ENCODE measurements at regions not wholly inside any gene's neighbourhood (a gene's known extent, or its start where the extent isn't known, plus 50 kb on each side); places are given as distances from the start of the nearest gene placed in this dataset.

DNA sequence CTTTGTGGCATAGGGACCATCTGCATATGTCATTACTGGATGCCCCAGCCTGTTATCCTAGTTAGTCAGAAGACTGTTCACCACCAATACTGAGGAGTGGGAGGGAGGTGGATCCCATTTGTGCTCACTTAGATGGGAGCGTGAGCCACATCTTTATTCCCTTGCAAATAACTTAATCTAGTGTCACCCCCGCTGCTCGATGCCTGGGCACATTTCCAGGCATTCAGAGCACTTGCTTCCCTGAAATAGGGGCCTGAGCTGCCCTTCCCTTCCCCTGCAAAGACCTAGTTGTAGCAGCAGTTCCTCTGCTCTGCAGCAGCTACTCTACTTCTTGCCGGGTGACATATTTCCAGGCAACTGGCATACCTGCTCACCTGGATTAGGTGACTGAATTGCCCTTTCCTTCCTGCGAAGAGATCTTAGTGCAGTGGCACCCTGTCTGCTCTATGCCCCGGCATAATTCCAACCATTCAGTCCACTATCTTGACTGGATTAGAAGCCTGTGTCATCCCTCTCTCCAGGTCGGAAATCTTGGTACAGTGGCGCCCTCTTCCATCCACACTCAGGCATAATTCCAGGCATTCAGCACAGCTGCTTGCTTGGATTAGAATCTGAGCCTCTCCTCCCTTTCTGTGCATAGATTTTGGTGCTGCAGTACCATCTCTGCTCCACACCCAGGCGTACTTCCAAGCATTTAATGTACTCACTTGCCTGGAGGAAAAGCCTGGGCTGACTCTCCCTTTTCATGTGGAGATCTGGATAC is 1389.1 kb upstream of the TMEFF2 start:
- no peak for DNase-seq

DNA sequence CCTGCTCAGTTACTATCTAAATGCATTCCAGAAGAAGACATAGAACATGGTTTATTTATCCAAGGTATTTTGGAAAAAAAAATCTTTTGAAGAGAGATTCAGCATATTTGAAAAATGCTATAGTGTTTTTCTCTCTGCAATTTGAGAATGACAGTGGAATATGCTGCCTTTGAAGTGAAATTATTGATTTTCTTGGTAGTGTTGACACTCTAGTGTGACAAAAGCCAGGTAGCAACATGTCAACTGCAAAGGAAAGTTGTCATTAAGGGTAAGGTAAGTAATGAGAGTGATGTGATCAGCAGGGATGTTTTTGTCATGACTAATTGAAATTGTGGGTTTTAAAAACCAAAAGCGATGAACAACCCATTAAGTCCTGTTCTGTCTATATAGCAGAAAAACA is 1387.1 kb upstream of the TMEFF2 start:
- no peak for DNase-seq

DNA sequence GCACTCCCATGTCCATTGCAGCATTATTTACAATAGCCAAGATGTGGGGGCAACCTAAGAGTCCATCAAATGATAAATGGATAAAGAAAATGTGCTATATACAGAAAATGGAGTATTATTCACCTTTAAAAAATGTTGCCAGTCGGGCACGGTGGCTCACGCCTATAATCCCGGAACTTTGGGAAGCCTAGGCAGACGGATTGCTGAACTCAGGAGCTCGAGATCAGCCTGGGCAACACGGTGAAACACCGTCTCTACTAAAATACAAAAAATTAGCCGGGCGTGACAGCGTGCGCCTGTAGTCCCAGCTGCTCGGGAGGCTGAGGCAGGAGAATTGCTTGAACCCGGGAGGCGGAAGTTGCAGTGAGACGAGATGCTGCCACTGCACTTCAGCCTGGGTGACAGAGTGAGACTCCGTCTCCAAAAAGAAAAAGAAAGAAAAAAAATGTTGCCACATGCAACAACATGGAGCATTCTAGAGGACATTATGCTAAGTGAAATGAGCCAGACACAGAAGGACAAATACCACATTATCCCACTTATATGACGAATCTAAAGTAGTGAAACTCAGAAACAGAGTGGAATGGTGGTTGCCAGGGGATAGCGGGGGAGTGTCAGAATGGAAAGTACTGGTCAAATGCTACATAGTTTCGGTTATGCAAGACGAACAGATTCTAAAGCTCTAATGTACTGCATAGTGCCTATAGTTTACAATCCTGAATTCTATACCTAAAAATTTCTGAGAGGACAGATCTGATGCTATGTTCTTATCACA is 1385.6 kb upstream of the TMEFF2 start:
- DNase-seq = no peak

DNA sequence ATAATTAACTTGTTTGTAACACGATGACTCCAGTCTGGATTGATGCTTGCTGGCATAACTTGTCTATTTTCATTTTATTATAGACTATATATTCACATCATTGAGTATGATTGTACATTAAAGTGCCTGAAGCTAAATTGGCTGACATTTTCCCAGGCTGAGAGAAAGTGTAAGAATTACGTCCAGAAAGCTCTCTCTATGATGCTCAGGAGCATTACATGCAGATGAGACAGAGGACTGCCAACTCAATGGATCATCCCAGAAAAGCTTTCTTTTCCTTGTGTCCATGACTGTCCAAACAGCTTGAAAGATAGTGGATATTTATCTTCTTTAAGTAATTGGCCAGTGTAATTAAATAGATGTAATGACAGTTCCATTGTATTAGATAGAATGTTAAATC is 1372.2 kb upstream of the TMEFF2 start:
- no peak for DNase-seq

DNA sequence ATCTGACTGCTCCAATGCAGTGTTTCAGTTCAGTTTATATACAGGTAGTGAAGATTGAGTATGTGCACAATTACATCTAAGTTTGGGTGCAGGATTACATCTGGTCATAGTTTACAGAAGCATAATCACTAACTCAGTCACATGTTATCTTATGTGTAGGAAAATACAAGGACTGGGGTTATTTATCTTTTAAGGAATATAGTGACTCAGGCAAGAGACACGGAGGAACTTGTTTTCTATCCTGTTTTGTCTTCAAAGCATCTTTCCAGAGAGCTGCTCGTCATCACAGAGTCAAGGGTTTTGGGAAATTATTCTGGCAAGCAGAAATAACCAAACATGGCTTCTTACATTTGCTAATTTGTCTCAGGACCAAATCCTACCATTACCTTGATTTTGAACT is 1371.5 kb upstream of the TMEFF2 start:
- no peak for DNase-seq

DNA sequence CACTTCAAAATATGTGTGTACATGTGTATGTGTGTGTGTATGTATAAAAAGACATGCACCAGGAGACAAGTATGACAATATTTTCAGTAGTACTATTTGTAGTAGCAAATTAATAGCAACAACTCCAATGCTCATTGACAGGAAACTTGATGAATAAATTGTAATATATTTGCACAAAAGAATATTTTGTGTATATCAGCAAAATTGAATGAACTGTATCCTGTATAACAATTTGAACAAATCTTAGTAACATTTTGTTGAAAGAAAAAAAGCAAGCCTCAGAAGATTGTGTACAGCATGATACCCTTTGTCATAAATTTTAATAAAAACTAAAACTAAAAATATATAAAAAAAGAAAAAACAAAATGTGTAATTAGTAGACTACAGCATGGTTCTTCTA is 1367.3 kb upstream of the TMEFF2 start:
- no peak for DNase-seq

DNA sequence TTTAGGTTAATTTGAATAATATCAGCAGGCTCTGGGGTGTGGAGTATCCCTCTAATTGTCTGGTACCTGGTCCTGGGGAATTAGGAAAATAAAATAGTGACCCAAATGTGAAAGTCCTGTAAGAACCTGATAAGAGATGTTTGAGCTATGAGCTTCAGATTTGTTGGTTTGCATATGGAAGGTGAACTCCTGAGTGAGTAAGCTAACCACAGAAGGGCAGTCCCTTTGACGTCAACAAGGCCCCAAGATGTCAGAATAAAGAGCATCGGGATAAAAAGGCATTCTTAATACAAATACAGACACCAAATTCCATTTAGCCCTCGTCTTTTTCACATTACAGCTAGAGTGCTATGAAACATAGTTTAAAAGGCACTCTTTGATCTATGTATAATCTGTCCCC is 1366.3 kb upstream of the TMEFF2 start:
- DNase-seq = no peak

DNA sequence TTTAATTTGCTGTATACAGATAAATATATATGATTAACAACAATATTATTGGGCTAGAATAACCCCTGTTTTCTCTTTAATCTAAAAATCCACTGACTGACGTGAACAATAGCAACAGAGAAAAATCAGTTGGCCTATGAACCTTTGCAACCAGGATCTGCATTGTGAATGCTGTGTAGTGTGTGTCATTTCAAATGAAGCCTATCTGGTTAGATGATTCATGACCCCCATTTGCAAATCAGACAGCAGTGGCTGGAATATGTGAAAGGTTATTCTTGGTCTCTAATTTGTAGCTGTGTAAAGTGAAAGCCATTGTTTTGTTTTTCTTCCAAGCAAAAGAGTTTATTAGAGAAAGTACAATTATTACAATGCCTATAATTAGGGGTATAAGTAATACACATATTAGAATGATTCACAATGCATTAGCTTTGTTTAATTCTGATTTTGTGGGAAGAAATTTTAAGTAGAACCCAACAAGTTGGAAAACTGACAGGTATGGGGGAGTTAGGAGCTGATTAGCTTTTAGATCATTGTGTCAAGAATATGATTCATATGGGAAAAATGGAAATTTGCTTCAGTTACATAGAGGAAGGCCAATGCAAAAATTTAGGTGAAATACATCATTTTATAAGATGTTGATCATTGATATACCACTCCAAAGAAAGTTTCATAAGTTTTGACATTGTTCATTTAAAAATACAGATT is 1362.2 kb upstream of the TMEFF2 start:
- DNase-seq = no peak

DNA sequence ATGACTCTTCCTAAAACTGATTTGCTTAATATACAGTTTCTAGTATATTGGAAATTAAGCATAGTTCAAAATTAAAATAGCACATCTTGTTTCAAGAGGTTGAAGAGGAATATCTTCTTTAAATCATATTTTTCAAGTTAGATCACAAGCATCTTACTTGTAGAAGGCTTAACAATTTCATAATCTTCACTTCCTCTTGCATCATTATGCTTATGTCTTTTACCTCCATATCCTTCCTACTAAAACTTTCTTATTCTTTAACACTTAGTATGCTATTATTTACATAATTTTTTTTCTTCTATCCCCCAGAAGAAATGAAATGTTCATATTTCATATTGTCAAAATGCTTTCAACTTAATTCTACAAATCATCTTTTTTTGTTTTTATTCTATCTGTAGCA is 1354.9 kb upstream of the TMEFF2 start:
- DNase-seq = no peak

DNA sequence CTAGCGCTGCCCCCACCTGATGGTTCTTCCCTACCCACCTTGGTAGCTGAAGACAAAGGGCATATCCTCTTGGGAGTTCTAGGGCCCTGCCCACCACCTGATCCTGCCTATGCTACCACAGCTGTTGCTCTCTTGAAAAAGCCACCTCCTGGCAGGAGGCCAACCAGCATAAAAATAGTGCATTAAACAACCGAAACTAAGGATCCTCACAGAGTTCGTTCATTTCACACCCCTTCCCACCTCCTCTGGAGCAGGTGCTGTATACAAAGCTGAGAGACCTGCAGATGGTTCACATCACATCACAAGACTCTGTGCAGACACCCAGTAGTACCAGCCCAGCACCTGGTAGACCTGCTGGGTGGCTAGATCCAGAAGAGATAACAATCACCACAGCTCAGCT is 1348.0 kb upstream of the TMEFF2 start:
- no peak for DNase-seq

DNA sequence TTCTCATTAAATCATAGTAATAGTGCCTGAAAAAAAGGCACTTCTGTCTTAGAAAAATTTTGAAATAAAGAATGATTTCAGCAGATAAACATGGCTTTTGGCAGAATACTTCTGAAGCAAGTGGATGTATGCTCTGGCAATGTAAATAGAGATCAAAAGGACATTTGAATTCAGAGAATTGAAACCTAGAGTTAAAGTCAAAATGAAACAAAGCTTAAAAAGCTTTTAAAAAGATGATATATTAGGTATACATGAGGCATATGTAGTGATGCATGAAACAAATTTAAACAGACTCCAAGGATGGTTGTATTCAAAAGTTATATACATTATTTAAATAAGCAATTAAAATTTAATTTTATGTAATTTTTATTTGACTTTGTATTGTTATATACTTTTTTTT is 1344.5 kb upstream of the TMEFF2 start:
- DNase-seq = no peak

DNA sequence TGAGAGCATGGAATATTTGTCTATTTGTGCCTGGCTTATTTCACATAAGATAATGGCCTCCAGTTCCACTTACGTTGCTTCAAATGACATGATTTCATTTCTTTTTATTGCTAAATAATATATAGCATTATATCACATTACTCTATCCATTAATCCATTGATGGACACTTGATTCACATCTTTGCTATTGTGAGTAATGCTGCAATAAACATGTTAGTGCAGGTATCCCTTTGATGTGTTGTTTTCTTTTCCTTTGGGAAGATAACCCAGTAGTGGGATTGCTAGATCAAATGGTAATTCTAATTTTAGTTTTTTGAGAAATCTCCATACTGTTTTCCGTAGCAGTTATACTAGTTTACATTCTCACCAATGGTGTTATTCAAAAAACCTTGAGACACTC is 1343.3 kb upstream of the TMEFF2 start:
- DNase-seq = no peak

DNA sequence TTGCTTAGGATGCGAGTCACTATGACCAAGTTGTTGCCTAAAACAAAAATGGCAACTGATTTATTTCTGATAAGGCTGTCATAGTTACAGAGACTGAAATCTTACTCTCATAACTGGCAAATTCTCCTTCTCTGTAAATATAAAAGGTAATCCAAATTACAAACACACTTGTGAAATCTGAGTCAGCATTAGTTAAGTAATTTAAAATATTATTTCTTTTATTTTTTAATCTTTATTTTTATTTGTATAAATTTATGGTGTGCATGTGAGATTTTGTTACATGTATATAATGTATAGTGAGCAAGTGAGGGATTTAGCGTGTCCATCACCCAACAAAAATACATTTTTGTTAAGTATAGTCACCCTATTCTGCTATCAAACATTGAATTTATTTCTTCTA is 1342.8 kb upstream of the TMEFF2 start:
- DNase-seq = no peak

DNA sequence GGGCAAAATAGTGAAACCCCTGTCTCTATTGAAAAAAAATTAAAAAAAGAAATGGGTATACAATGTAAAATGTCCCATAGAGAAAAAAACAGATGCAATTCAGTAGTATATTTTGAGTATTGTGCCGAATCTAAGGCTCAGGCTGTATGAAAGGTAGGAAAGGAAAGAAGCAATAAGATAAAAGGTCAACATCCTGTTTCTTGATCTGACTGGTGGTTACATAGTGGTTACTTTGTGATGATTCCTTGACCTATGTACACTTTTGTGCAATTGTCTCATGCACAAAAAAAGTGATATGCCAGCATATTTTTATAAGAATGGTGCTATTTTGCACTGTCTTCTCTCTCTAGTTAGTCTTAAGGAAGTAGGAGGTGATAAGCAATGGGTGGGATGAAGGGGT is 1333.7 kb upstream of the TMEFF2 start:
- DNase-seq = no peak

DNA sequence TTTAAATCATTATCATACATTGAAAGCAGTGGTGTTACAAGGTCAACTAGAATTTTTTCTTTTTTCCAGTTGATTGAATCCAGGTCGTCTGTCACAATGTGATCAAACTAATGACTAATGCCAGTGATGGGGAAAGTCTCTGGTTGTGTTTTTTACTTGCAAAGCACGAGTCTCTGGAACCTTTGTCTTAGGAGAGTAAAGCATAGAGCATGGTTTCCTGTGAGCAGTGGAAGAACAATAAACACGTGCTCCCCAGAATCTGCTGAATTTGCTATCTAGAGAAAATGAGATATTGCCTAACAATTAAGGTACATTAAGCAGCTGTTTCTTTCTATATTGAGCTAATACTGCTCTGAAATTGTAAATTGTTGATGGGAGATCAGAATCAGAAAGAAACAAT is 1332.4 kb upstream of the TMEFF2 start:
- DNase-seq = no peak

DNA sequence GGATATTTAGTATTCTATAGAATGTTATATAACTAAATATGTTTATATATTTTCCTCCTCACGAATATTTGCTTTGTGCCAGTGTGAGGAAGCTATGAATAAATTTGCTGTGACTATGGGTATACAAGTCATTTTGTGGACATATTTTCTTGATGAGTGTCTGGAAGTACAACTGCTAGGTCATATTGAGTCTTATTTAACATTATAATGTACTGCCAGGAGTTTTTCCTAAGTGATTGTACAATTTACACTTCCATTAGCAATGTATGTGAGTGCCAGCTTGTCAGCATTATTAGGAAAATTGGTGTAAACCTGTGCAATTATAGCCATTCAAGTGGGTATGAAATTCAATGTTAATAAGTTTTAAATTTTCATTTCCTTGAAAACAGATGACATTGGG is 1328.9 kb upstream of the TMEFF2 start:
- DNase-seq = no peak

DNA sequence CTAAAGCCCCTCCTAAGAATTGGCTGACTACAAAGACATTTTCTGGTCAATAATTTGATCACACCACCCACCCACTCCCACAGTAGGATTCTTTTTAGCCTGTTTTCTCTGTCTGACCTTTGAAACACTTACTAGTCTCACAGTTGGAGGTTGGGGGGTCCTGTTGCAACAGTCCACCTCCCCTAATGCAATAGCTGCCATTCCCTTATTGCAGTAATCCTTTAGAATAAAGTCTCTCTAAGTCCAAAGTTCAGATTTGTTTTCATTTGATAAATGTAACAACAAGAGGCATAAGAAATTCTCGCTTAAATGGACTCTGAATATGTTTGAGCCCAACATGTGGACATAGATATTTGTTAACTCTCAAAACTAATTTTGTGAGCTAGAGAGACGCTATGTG is 1326.8 kb upstream of the TMEFF2 start:
- DNase-seq = no peak

DNA sequence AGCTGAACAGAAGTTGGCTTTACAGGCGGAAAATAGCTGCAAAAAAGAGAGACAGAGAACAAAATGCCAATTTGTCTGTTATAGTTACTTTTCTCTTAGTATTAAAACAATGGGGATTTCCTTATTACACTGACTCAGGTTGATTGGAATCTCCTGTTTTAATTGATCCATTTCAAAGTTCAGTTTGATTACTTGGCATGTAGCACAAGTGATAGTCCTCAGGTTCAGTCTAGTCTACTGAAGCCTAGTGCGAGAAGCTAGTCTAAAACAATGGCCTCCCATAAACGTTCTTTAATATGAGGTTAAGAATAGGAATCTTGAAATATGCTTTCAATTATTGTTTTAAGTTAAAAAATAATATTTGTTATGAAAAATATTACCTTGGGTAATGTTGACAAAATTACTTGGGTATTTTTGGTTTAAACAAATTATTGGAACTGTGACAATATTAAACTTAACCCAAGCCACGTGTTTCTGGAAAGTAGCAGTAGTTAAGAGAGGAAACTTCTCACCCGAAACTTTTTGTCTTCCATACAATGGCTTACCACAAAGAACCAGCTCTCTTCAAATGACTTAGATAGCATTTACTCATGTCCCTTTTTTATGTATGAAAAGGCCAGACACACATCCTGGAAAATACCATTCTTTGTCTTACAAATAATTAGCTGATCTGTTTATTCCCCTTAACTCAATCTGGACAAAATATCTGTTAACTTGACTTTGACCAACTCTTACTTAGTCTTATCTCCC is 1326.2 kb upstream of the TMEFF2 start:
- DNase-seq = no peak

DNA sequence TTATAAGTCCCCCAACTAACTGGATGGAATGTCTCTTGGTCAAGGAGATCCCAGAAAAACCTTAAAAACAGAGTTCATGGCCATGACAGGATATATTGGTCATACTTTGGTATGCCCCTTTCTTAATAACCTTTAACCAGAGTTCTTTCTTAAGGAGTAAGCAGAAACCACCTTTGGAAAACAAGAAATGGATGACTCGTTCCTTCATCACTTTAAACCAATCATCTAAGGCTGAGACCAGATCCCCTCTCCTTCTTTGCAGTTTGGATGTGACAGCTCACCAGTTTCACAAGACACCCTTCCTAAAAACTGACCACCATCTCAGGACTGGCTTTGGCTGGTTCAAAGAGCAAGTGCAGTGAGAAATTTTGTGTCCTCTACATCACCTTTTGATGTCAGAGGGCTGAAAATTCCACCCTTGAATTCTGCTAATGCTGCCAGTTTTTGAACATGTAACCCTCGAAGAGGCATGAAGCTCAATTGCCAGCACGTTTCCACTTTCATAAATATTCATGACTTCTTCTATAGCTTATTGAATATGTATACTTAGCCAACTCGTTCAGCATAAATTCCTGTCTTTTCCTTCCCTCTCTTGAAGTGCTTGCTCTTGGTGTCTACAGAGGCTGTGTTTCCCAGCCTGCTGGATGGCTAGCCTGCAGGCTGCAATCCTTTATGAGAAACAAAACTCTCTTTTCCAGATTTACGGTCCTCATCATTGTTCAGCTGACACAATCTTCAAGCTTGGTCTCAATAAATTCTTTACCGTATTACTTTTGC is 1323.5 kb upstream of the TMEFF2 start:
- DNase-seq = no peak

DNA sequence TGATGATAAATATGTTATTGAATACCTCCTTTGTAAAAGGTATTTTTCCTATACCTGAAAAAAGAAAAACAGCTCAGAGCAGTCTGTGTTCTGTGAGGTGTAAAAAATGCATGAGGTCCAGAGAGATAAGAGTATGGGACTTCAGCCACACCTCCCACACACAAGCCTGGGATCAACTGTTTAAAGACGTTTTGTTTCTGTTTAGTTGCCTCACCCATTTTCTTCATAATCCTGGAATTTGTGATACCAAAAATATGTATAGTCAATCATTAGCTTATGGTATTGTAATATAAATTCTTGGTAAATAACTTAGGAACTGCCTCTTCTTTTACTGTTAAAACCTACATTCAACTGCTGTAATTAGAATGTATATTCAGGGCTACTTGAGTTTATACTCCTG is 1322.9 kb upstream of the TMEFF2 start:
- no peak for DNase-seq

DNA sequence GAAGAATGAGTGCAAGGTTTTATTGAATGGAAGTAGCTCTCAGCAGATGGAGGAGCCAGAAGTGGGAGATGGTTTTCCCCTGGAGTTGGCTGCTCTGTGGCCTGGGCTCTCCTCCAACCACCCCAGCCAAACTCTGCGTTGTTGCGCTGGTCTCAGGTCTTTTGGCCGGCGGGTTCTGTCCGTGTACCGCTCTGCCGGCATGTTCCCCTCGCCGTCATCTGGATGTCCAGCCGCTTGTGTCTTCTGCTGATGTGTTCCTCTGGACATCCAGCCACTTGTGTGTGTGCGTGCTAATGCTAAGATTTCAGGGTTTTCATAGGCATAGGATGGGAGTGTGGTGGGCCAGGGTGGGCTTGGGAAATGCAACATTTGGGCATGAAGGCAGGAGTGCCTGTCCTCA is 1311.3 kb upstream of the TMEFF2 start:
- no peak for DNase-seq

DNA sequence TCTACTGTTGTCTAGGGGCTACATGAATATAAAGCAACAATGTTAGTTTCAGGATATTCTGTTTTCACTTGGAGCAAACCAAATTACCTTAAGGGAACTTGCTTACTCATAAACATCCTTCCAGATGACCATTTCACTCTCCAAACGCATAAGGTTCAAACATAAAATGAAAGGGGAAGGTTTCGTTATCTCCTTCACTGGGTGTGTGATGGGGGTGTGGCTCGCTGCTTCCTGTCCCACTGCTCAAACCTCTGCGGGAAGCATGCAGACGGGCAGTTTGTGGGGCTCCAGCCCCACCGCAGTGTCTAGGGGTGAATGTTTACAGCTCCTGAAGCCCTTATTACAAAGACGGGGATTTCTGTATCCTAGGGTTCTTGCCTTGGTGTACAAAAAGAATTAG is 1310.9 kb upstream of the TMEFF2 start:
- DNase-seq = no peak
